ENCODE measurements at regions not wholly inside any gene's neighbourhood (a gene's known extent, or its start where the extent isn't known, plus 50 kb on each side); places are given as distances from the start of the nearest gene placed in this dataset.

DNA sequence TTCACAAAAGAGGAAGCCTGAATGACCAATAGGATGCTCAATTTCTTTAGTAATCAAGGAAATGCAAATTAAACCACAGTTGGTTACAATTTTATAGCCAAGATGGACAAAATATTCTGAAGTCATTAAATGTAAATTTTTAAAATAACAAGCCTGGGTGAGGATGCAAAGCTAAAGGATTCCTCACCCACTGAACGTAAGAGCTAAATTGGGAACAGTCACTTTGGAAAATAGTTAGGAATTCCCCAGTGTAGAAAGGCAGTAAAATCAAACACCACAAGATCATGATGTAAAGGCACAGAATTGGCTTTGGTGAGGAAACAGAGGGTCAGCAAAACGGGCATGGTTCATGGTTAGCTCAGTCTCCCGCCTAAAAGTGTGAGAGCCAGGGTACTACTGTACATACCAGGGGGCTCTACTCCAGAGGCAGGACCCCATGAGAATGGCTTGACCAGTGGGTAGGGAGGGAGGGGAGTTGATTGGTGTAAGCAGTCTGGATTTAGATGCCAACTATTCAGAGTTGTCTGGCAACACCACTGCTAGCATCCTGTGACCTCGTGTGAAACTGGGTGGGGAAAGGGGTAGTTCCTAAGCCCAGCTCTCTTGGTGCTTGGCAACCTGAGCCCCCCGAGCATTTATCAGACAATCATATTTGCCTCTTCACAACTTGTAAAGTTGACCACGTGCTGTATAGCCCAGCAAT lies 213.4 kb upstream of the EGLN3 start (continued):
- no peak for TF ChIP-seq JUN (CRISPR knock-in tag; IDR thresholded peaks at IDR 0.05)
- TF ChIP-seq SMAD4 (CRISPR knock-in tag; IDR thresholded peaks at IDR 0.05): no peak
- TF ChIP-seq MXD4 (CRISPR knock-in tag; IDR thresholded peaks at IDR 0.05; ENCODE audit: borderline replicate concordance): no peak
- TF ChIP-seq, protein P1, sequence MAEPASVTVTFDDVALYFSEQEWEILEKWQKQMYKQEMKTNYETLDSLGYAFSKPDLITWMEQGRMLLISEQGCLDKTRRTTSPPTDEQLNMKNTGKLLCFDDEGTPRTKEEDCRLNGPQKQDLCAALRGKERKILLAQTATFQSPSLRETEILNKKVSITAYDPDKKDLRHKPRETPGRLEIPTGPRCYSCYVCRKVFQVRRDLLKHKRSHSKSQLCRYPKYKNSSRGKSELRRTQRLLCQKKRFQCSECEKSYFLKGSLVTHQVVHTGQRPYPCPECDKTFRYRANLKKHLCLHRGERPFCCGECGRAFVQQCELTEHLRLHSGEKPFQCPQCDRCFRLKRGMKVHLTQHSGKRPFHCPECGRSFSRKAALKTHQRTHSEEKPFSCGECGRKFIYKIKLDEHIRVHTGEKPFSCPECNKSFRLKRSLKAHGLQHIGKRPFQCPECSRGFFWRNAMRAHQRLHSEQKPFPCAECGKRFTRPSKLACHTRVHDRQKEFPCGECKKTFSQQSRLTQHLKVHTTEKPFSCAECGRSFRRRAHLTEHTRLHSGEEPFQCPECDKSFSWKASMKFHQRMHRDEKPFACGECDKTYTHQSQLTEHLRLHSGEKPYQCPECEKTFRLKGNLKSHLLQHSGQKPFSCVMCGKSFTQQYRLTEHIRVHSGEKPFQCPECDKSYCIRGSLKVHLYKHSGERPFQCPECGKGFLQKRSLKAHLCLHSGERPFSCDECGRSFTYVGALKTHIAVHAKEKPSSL (CRISPR knock-in tag; conservative IDR thresholded peaks at IDR 0.05): no peak
- no peak for TF ChIP-seq FOXP1 (CRISPR knock-in tag; IDR thresholded peaks at IDR 0.05; ENCODE audit: borderline replicate concordance)
- TF ChIP-seq, protein P2, sequence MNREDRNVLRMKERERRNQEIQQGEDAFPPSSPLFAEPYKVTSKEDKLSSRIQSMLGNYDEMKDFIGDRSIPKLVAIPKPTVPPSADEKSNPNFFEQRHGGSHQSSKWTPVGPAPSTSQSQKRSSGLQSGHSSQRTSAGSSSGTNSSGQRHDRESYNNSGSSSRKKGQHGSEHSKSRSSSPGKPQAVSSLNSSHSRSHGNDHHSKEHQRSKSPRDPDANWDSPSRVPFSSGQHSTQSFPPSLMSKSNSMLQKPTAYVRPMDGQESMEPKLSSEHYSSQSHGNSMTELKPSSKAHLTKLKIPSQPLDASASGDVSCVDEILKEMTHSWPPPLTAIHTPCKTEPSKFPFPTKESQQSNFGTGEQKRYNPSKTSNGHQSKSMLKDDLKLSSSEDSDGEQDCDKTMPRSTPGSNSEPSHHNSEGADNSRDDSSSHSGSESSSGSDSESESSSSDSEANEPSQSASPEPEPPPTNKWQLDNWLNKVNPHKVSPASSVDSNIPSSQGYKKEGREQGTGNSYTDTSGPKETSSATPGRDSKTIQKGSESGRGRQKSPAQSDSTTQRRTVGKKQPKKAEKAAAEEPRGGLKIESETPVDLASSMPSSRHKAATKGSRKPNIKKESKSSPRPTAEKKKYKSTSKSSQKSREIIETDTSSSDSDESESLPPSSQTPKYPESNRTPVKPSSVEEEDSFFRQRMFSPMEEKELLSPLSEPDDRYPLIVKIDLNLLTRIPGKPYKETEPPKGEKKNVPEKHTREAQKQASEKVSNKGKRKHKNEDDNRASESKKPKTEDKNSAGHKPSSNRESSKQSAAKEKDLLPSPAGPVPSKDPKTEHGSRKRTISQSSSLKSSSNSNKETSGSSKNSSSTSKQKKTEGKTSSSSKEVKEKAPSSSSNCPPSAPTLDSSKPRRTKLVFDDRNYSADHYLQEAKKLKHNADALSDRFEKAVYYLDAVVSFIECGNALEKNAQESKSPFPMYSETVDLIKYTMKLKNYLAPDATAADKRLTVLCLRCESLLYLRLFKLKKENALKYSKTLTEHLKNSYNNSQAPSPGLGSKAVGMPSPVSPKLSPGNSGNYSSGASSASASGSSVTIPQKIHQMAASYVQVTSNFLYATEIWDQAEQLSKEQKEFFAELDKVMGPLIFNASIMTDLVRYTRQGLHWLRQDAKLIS (CRISPR knock-in tag; IDR thresholded peaks at IDR 0.05; ENCODE audit: borderline replicate concordance): no peak

DNA sequence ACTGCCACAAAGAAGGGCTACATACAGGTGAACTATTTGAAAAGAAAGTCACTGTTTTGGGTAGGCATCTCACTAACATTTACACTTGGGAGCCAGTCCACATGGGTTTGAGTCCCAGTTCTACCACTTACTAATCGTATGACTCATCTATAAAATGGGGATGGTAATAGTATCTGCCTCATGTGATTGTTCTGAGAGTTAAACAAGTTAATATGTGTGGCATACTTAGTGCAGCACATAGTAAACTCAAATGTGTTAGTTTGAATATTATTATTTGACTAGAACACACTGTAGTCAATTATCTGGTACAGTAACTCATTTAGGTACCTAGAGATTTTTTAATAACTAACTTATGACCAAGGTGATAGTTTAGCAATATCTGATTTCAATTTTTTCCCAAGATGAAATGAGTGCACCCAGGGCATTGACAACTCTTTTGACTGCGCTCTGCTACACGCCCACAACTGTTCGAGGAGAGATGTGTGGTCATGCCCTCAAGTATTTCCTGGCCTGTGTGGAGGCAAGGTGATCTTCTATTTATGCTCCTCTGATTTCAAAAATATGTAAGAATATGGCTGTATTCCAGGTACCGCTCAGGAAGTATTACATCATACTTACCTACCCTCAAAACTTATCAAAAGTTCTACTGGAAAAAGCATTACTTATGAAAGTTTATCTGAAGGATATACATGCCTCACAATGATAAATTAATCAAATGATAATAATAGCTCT lies 210.6 kb upstream of the EGLN3 start:
- H3K27ac Mint-ChIP-seq: no peak overlapping the region
- ChIA-PET POLR2A (no interaction called here), CTCF (no interaction called here)
- no peak overlapping the region for H3K4me3 Mint-ChIP-seq
- no peak for TF ChIP-seq TEAD4 (CRISPR knock-in tag; IDR thresholded peaks at IDR 0.05)
- TF ChIP-seq, protein P3, sequence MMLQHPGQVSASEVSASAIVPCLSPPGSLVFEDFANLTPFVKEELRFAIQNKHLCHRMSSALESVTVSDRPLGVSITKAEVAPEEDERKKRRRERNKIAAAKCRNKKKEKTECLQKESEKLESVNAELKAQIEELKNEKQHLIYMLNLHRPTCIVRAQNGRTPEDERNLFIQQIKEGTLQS (CRISPR knock-in tag; conservative IDR thresholded peaks at IDR 0.05): no peak
- no peak for TF ChIP-seq GABPB1 (CRISPR knock-in tag; IDR thresholded peaks at IDR 0.05)
- TF ChIP-seq ZNF396 (CRISPR knock-in tag; IDR thresholded peaks at IDR 0.05; ENCODE audit: borderline replicate concordance): no peak
- TF ChIP-seq TCF7 (CRISPR knock-in tag; IDR thresholded peaks at IDR 0.05; ENCODE audit: low read depth): no peak
- TF ChIP-seq IRF2 (CRISPR knock-in tag; IDR thresholded peaks at IDR 0.05; ENCODE audit: borderline replicate concordance, low read depth): no peak
- no peak for TF ChIP-seq ETV6 (CRISPR knock-in tag; IDR thresholded peaks at IDR 0.05)
- TF ChIP-seq SMAD4 (CRISPR knock-in tag; IDR thresholded peaks at IDR 0.05): no peak
- TF ChIP-seq JAZF1 (CRISPR knock-in tag; IDR thresholded peaks at IDR 0.05): no peak
- no peak for TF ChIP-seq HMGA2 (CRISPR knock-in tag; IDR thresholded peaks at IDR 0.05)
- TF ChIP-seq JUN (CRISPR knock-in tag; IDR thresholded peaks at IDR 0.05): no peak
- TF ChIP-seq, protein P4, sequence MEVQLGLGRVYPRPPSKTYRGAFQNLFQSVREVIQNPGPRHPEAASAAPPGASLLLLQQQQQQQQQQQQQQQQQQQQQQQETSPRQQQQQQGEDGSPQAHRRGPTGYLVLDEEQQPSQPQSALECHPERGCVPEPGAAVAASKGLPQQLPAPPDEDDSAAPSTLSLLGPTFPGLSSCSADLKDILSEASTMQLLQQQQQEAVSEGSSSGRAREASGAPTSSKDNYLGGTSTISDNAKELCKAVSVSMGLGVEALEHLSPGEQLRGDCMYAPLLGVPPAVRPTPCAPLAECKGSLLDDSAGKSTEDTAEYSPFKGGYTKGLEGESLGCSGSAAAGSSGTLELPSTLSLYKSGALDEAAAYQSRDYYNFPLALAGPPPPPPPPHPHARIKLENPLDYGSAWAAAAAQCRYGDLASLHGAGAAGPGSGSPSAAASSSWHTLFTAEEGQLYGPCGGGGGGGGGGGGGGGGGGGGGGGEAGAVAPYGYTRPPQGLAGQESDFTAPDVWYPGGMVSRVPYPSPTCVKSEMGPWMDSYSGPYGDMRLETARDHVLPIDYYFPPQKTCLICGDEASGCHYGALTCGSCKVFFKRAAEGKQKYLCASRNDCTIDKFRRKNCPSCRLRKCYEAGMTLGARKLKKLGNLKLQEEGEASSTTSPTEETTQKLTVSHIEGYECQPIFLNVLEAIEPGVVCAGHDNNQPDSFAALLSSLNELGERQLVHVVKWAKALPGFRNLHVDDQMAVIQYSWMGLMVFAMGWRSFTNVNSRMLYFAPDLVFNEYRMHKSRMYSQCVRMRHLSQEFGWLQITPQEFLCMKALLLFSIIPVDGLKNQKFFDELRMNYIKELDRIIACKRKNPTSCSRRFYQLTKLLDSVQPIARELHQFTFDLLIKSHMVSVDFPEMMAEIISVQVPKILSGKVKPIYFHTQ (CRISPR knock-in tag; IDR thresholded peaks at IDR 0.05): no peak
- H3K27me3 Mint-ChIP-seq (ENCODE audit: low read depth): peaks cover 3% of the 10 kb centered on the region; the same call in 1 of the 2 replicates
- H3K9me3 Mint-ChIP-seq: peaks cover 2% of the 10 kb centered on the region; the same call in 1 of the 2 replicates
- DNase-seq (ENCODE audit: low spot score): no peak
- ATAC-seq: no peak
- H3K36me3 Mint-ChIP-seq: no peaks in the 10 kb centered on the region
- no peaks in the 10 kb centered on the region; the same call in 1 of the 2 replicates for H3K4me1 Mint-ChIP-seq
